A673 (cell line): ENCODE measurements at regions not wholly inside any gene's neighbourhood (a gene's known extent, or its start where the extent isn't known, plus 50 kb on each side); places are given as distances from the start of the nearest gene placed in this dataset.

Source experiments
- CTCF ChIP-seq: fragments of 300-800, 200-600 bp; sonication (generic); conservative IDR thresholded peaks from 2 replicates; pipeline ENCODE4 v1.5.1; 2017; ENCODE audit warnings: low read depth, mild to moderate bottlenecking, antibody characterized with exemption, low read length, moderate library complexity, mixed read lengths
- EZH2 ChIP-seq: fragments of 200-600 bp; sonication (generic); IDR thresholded peaks from 2 replicates; pipeline ENCODE4 v1.6.1; 2017; ENCODE audit warnings: borderline replicate concordance, low read depth, mild to moderate bottlenecking, mixed read lengths, antibody characterized with exemption, low read length; ENCODE audit not compliant: poor library complexity, severe bottlenecking

DNA sequence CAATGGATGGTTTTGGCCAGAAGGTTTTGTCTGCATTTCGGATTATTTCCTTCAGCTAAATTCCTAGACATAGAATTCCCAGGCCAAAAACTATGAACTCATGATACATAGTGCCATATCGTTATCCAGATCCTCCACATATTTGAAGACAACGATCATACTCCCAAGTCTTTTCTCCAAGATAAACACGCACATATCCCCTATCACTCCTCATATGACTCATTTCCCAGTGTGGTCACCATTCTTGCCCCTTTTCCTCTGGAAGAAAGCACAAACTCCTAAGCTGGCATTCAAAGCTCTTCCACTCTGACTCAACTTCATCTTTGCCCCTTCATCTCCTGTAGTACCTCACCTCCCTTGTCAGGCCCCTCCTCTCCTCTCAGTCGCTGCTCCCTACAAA lies 277.6 kb downstream of the PLPP3 start:
- TF ChIP-seq EZH2 (no peak), CTCF (no peak)
